Fibroblast of lung (primary cell): ENCODE measurements at regions not wholly inside any gene's neighbourhood (a gene's known extent, or its start where the extent isn't known, plus 50 kb on each side); places are given as distances from the start of the nearest gene placed in this dataset.

ENCODE experiments used
- DNase-seq, 2 donors: peaks; one replicate each; pipeline versions ENCODE4 v3.0.0 to v3.0.0-alpha.2; 2010; ENCODE audit warnings: low read depth in 2 of 2
- H2AFZ ChIP-seq: 2 replicates; pipeline ENCODE4 v1.5.1; 2012; ENCODE audit warnings: low read length, control low read depth, inconsistent platforms
- H3K27ac ChIP-seq: 2 replicates; pipeline ENCODE4 v1.5.1; 2011; ENCODE audit warnings: low read length, control low read depth; ENCODE audit not compliant: insufficient read depth
- H3K27me3 ChIP-seq: 2 replicates; pipeline ENCODE4 v1.5.1; 2011; ENCODE audit warnings: mild to moderate bottlenecking, low read length; ENCODE audit not compliant: control insufficient read depth, insufficient read depth
- H3K36me3 ChIP-seq: 2 replicates; pipeline ENCODE4 v1.5.1; 2011; ENCODE audit warnings: low read length; ENCODE audit not compliant: control insufficient read depth, insufficient read depth
- H3K4me1 ChIP-seq: 2 replicates; pipeline ENCODE4 v1.5.1; 2011; ENCODE audit warnings: low read length; ENCODE audit not compliant: control insufficient read depth, insufficient read depth; ENCODE audit errors: extremely low read depth
- H3K4me2 ChIP-seq: 2 replicates; pipeline ENCODE4 v1.5.1; 2011; ENCODE audit warnings: low read length, control low read depth; ENCODE audit not compliant: insufficient read depth; ENCODE audit errors: extremely low read depth
- H3K4me3 ChIP-seq, 4 experiments: fragments of 200-600 bp in 1 of 4; sonication (generic) in 1 of 4; replicated peaks in 1 of 4; 2 replicates each; pipeline ENCODE4 v1.5.1; 2011 to 2016; ENCODE audit warnings: low read length in 4 of 4, low read depth in 3 of 4, mild to moderate bottlenecking in 3 of 4, control low read depth in 2 of 4, inconsistent platforms in 1 of 4, mixed read lengths in 1 of 4; ENCODE audit not compliant: insufficient read depth in 1 of 4; ENCODE audit errors: control extremely low read depth in 1 of 4
- H3K79me2 ChIP-seq: 2 replicates; pipeline ENCODE4 v1.5.1; 2012; ENCODE audit warnings: mild to moderate bottlenecking, low read length, inconsistent platforms; ENCODE audit not compliant: control insufficient read depth, insufficient read depth
- H3K9ac ChIP-seq: 2 replicates; pipeline ENCODE4 v1.5.1; 2011; ENCODE audit warnings: mild to moderate bottlenecking, low read length, control low read depth; ENCODE audit not compliant: insufficient read depth
- H3K9me3 ChIP-seq: 2 replicates; pipeline ENCODE4 v1.5.1; 2012; ENCODE audit warnings: low read depth, low read length; ENCODE audit not compliant: control insufficient read depth, insufficient read depth
- H4K20me1 ChIP-seq: 2 replicates; pipeline ENCODE4 v1.5.1; 2011; ENCODE audit warnings: low read length; ENCODE audit not compliant: control insufficient read depth, insufficient read depth; ENCODE audit errors: extremely low read depth
- CTCF ChIP-seq, 2 donors: IDR thresholded peaks in 1 of 2; conservative IDR thresholded peaks in 1 of 2; 1 replicate in 1 of 2; 2 replicates in 1 of 2; pipeline ENCODE4 v1.5.1; 2011 to 2012; ENCODE audit warnings: low read length in 2 of 2, control low read depth in 1 of 2, inconsistent platforms in 1 of 2, low read depth in 1 of 2, mild to moderate bottlenecking in 1 of 2
- EZH2 ChIP-seq: IDR thresholded peaks from 2 replicates; pipeline ENCODE4 v1.5.1; 2012; ENCODE audit warnings: low read length, control low read depth, mild to moderate bottlenecking; ENCODE audit errors: missing control alignments

- Histone ChIP-seq H3K27me3 (no peaks in the 10 kb centered on the region), H3K9me3 (no peaks in the 10 kb centered on the region), H3K4me2 (no peak overlapping the region), H3K79me2 (no peaks in the 10 kb centered on the region), H3K4me3 (no peak overlapping the region), H3K27ac (no peak overlapping the region), H3K4me1 (no peaks in the 10 kb centered on the region), H2AFZ (no peak overlapping the region), H4K20me1 (no peaks in the 10 kb centered on the region), H3K36me3 (no peaks in the 10 kb centered on the region), H3K9ac (no peak overlapping the region)
- TF ChIP-seq EZH2 (no peak), CTCF (conservative IDR thresholded peaks at IDR 0.05 in 1 of 2, IDR thresholded peaks at IDR 0.05 in 1 of 2; ENCODE audit: low read depth in 1 of 2, low read length in 2 of 2) (no peak)
- DNase-seq: no peak
Measured at GRCh38 chr14:86166541-86166940, 636.6 kb downstream of the FLRT2 start.

- no peak for DNase-seq
- Histone ChIP-seq H3K27ac (no peak overlapping the region), H3K36me3 (no peaks in the 10 kb centered on the region), H3K27me3 (no peaks in the 10 kb centered on the region), H3K9ac (no peak overlapping the region), H3K79me2 (no peaks in the 10 kb centered on the region), H2AFZ (no peak overlapping the region), H3K4me1 (no peaks in the 10 kb centered on the region), H3K4me3 (no peak overlapping the region), H3K4me2 (no peak overlapping the region), H3K9me3 (no peaks in the 10 kb centered on the region), H4K20me1 (no peaks in the 10 kb centered on the region)
- TF ChIP-seq EZH2 (no peak), CTCF (conservative IDR thresholded peaks at IDR 0.05 in 1 of 2, IDR thresholded peaks at IDR 0.05 in 1 of 2; ENCODE audit: low read depth in 1 of 2, low read length in 2 of 2) (no peak)
Measured at GRCh38 chr14:86153480-86153879, 623.5 kb downstream of the FLRT2 start.

- Histone ChIP-seq H3K36me3 (no peaks in the 10 kb centered on the region), H3K79me2 (no peaks in the 10 kb centered on the region), H3K4me2 (no peak overlapping the region), H4K20me1 (no peaks in the 10 kb centered on the region), H3K9me3 (no peaks in the 10 kb centered on the region), H3K9ac (no peak overlapping the region), H3K4me3 (no peak overlapping the region), H3K27ac (no peak overlapping the region), H2AFZ (no peak overlapping the region), H3K27me3 (no peaks in the 10 kb centered on the region), H3K4me1 (no peaks in the 10 kb centered on the region)
- no peak for DNase-seq
- no peak for TF ChIP-seq CTCF (conservative IDR thresholded peaks at IDR 0.05 in 1 of 2, IDR thresholded peaks at IDR 0.05 in 1 of 2; ENCODE audit: low read depth in 1 of 2, low read length in 2 of 2)
- no peak for TF ChIP-seq EZH2
Measured at GRCh38 chr14:86143248-86143647, 613.3 kb downstream of the FLRT2 start.
